H9 (cell line): ENCODE measurements at regions not wholly inside any gene's neighbourhood (a gene's known extent, or its start where the extent isn't known, plus 50 kb on each side); places are given as distances from the start of the nearest gene placed in this dataset.

ENCODE experiments used
- DNase-seq: peaks from one replicate; pipeline ENCODE4 v3.0.0-alpha.2; 2017
- H2AFZ ChIP-seq: one replicate; pipeline ENCODE4 v1.6.1; 2013; ENCODE audit warnings: mild to moderate bottlenecking, low read length, control low read depth, moderate library complexity
- H2AK5ac ChIP-seq: 2 replicates; pipeline ENCODE4 v1.6.1; 2013; ENCODE audit warnings: low read length, control low read depth, mixed read lengths; ENCODE audit not compliant: insufficient read length
- H2BK120ac ChIP-seq: one replicate; pipeline ENCODE4 v1.6.1; 2013; ENCODE audit warnings: low read depth, mild to moderate bottlenecking, low read length, control low read depth, inconsistent platforms; ENCODE audit not compliant: poor library complexity, severe bottlenecking
- H2BK12ac ChIP-seq: 2 replicates; pipeline ENCODE4 v1.6.1; 2013; ENCODE audit warnings: low read length, control low read depth, mixed read lengths, low read depth; ENCODE audit not compliant: insufficient read length
- H2BK15ac ChIP-seq: 2 replicates; pipeline ENCODE4 v1.6.1; 2013; ENCODE audit warnings: low read depth, low read length, control low read depth
- H2BK20ac ChIP-seq: one replicate; pipeline ENCODE4 v1.6.1; 2013; ENCODE audit warnings: low read depth, mild to moderate bottlenecking, low read length, control low read depth, inconsistent platforms; ENCODE audit not compliant: poor library complexity, severe bottlenecking
- H2BK5ac ChIP-seq: 2 replicates; pipeline ENCODE4 v1.6.1; 2013; ENCODE audit warnings: low read length, control low read depth, mixed read lengths; ENCODE audit not compliant: insufficient read length
- H3K14ac ChIP-seq: 2 replicates; pipeline ENCODE4 v1.6.1; 2013; ENCODE audit warnings: low read length, control low read depth; ENCODE audit not compliant: insufficient read depth
- H3K18ac ChIP-seq: 2 replicates; pipeline ENCODE4 v1.6.1; 2013; ENCODE audit warnings: low read depth, mild to moderate bottlenecking, mixed read lengths, low read length, control low read depth; ENCODE audit not compliant: insufficient read length
- H3K23ac ChIP-seq: 2 replicates; pipeline ENCODE4 v1.6.1; 2013; ENCODE audit warnings: low read length, control low read depth, mixed read lengths, low read depth; ENCODE audit not compliant: insufficient read length
- H3K23me2 ChIP-seq: 2 replicates; pipeline ENCODE4 v1.6.1; 2013; ENCODE audit warnings: low read depth, mild to moderate bottlenecking, mixed read lengths, low read length, control low read depth; ENCODE audit not compliant: insufficient read length, poor library complexity, severe bottlenecking
- H3K27ac ChIP-seq: 2 replicates; pipeline ENCODE4 v1.5.1; 2013; ENCODE audit warnings: low read length, control low read depth, mixed read lengths, low read depth; ENCODE audit not compliant: insufficient read length
- H3K27me3 ChIP-seq: 2 replicates; pipeline ENCODE4 v1.6.1; 2013; ENCODE audit warnings: low read length, control low read depth, inconsistent platforms; ENCODE audit not compliant: insufficient read depth
- H3K4ac ChIP-seq: 2 replicates; pipeline ENCODE4 v1.6.1; 2013; ENCODE audit warnings: low read depth, mild to moderate bottlenecking, control low read depth, inconsistent platforms, low read length, moderate library complexity
- H3K4me1 ChIP-seq: 2 replicates; pipeline ENCODE4 v1.6.1; 2013; ENCODE audit warnings: low read length, control low read depth, inconsistent platforms; ENCODE audit not compliant: insufficient read depth
- H3K4me2 ChIP-seq: 2 replicates; pipeline ENCODE4 v1.6.1; 2013; ENCODE audit warnings: low read length, control low read depth, mixed read lengths; ENCODE audit not compliant: insufficient read length, insufficient read depth
- H3K56ac ChIP-seq: 2 replicates; pipeline ENCODE4 v1.6.1; 2013; ENCODE audit warnings: low read depth, mild to moderate bottlenecking, mixed read lengths, low read length, control low read depth; ENCODE audit not compliant: insufficient read length
- H3K79me1 ChIP-seq: 2 replicates; pipeline ENCODE4 v1.6.1; 2013; ENCODE audit warnings: low read depth, mild to moderate bottlenecking, moderate library complexity, low read length, control low read depth, inconsistent platforms; ENCODE audit not compliant: insufficient read depth, poor library complexity, severe bottlenecking
- H3K79me2 ChIP-seq: 2 replicates; pipeline ENCODE4 v1.6.1; 2013; ENCODE audit warnings: low read length, control low read depth, inconsistent platforms; ENCODE audit not compliant: insufficient read depth
- H3K9ac ChIP-seq: 2 replicates; pipeline ENCODE4 v1.6.1; 2013; ENCODE audit warnings: low read length, control low read depth, mixed read lengths; ENCODE audit not compliant: insufficient read length; ENCODE audit errors: extremely low read depth
- H3K9me3 ChIP-seq: one replicate; pipeline ENCODE4 v1.6.1; 2013; ENCODE audit warnings: low read depth, low read length, inconsistent platforms; ENCODE audit not compliant: control insufficient read depth
- H3T11ph ChIP-seq: one replicate; pipeline ENCODE4 v1.6.1; 2013; ENCODE audit warnings: mild to moderate bottlenecking, low read length, control low read depth, inconsistent platforms
- H4K20me1 ChIP-seq: one replicate; pipeline ENCODE4 v1.6.1; 2013; ENCODE audit not compliant: control insufficient read depth, insufficient read length, insufficient read depth
- H4K5ac ChIP-seq: 2 replicates; pipeline ENCODE4 v1.6.1; 2013; ENCODE audit warnings: low read depth, mild to moderate bottlenecking, mixed read lengths, low read length, control low read depth; ENCODE audit not compliant: insufficient read length
- H4K8ac ChIP-seq: replicated peaks from 2 replicates; pipeline ENCODE4 v1.6.1; 2013; ENCODE audit warnings: low read length, control low read depth, mixed read lengths, low read depth; ENCODE audit not compliant: insufficient read length
- H4K91ac ChIP-seq: 2 replicates; pipeline ENCODE4 v1.6.1; 2013; ENCODE audit warnings: low read depth, mild to moderate bottlenecking, moderate library complexity, mixed read lengths, low read length, control low read depth; ENCODE audit not compliant: insufficient read length
- H3K27ac Mint-ChIP-seq, 3 experiments: 2 replicates in 2 of 3; 3 replicates in 1 of 3; pipeline ENCODE4 v1.8.0; 2020 to 2021; ENCODE audit warnings: mixed read lengths in 3 of 3, mild to moderate bottlenecking in 1 of 3, moderate library complexity in 1 of 3
- H3K27me3 Mint-ChIP-seq: 2 replicates; pipeline ENCODE4 v1.8.0; 2021; ENCODE audit warnings: low read depth, mild to moderate bottlenecking, moderate library complexity, mixed read lengths
- H3K36me3 Mint-ChIP-seq, 3 experiments: 2 replicates in 2 of 3; 3 replicates in 1 of 3; pipeline ENCODE4 v1.8.0; 2020 to 2021; ENCODE audit warnings: low read depth in 3 of 3, mixed read lengths in 3 of 3; ENCODE audit not compliant: insufficient read depth in 1 of 3
- H3K4me1 Mint-ChIP-seq, 2 experiments: 2 replicates each; pipeline ENCODE4 v1.8.0; 2020; ENCODE audit warnings: mixed read lengths in 2 of 2
- H3K4me3 Mint-ChIP-seq, 2 experiments: 2 replicates in 1 of 2; 3 replicates in 1 of 2; pipeline ENCODE4 v1.8.0; 2020 to 2021; ENCODE audit warnings: mild to moderate bottlenecking in 2 of 2, mixed read lengths in 2 of 2, moderate library complexity in 1 of 2
- H3K9me3 Mint-ChIP-seq, 2 experiments: 2 replicates in 1 of 2; 3 replicates in 1 of 2; pipeline ENCODE4 v1.8.0; 2020; ENCODE audit warnings: mild to moderate bottlenecking in 2 of 2, mixed read lengths in 2 of 2, moderate library complexity in 1 of 2
- CTCF ChIP-seq: fragments of 200-600 bp; sonication (generic); conservative IDR thresholded peaks from 3 replicates; pipeline ENCODE4 v1.8.0; 2021; ENCODE audit warnings: antibody characterized with exemption, mild to moderate bottlenecking
- WGBS: extraction: QIAGEN DNeasy Blood & Tissue Kit; methylation state at CpG from one replicate; pipeline ENCODE4 v1.1.7; 2013; ENCODE audit warnings: missing lambda C conversion rate, low lambda C conversion rate, mixed read lengths; ENCODE audit not compliant: insufficient read length; ENCODE audit errors: extremely low coverage; 5-methylcytosine and 5-hydroxymethylcytosine counted together

- no peaks in the 10 kb centered on the region for H3K79me2 ChIP-seq
- WGBS = no CpG with 5 or more reads among the region's 4 CpGs
- H3K9me3 Mint-ChIP-seq = no peaks in the 10 kb centered on the region
- peaks cover 8 to 11% of the 10 kb centered on the region in 2 experiments for H3K4me1 Mint-ChIP-seq
- no peak overlapping the region for H2BK5ac ChIP-seq
- DNase-seq = no peak
- no peaks in the 10 kb centered on the region for H3K79me1 ChIP-seq
- no peak overlapping the region for H3K14ac ChIP-seq
- no peaks in the 10 kb centered on the region for H3K4me1 ChIP-seq
- H2BK12ac ChIP-seq = no peak overlapping the region
- no peak overlapping the region for H3K4me2 ChIP-seq
- H3K27me3 Mint-ChIP-seq = no peaks in the 10 kb centered on the region
- no peaks in the 10 kb centered on the region for H3K27me3 ChIP-seq
- no peak overlapping the region for H3T11ph ChIP-seq
- no peak overlapping the region for H2BK15ac ChIP-seq
- H4K20me1 ChIP-seq = no peaks in the 10 kb centered on the region
- no peak overlapping the region for H4K8ac ChIP-seq
- no peak for TF ChIP-seq CTCF
- H3K27ac Mint-ChIP-seq = no peak overlapping the region
- no peak overlapping the region for H3K56ac ChIP-seq
- H3K9ac ChIP-seq = no peak overlapping the region
- no peaks in the 10 kb centered on the region for H3K9me3 ChIP-seq
- no peaks in the 10 kb centered on the region for H3K23me2 ChIP-seq
- no peak overlapping the region for H2BK120ac ChIP-seq
- no peak overlapping the region for H4K91ac ChIP-seq
- no peak overlapping the region for H4K5ac ChIP-seq
- no peak overlapping the region for H3K18ac ChIP-seq
- no peak overlapping the region for H2AK5ac ChIP-seq
- no peaks in the 10 kb centered on the region; a peak in 1 of 7 replicates for H3K36me3 Mint-ChIP-seq
- no peak overlapping the region for H3K27ac ChIP-seq
- H3K4me3 Mint-ChIP-seq = no peak overlapping the region
- no peak overlapping the region for H2AFZ ChIP-seq
- H3K23ac ChIP-seq = no peak overlapping the region
- H3K4ac ChIP-seq = no peak overlapping the region
- no peak overlapping the region for H2BK20ac ChIP-seq
Observed at GRCh38 chr21:27077501-27077900, 110.6 kb upstream of the ADAMTS5 start.
